Brain microvascular endothelial cell (primary cell): ENCODE measurements at regions not wholly inside any gene's neighbourhood (a gene's known extent, or its start where the extent isn't known, plus 50 kb on each side); places are given as distances from the start of the nearest gene placed in this dataset.

Experiments
- DNase-seq: peaks from one replicate; pipeline ENCODE4 v3.0.0-alpha.2; 2020
- H3K27ac ChIP-seq: fragments of 250-450 bp; sonication (Bioruptor Pico); 2 replicates; pipeline ENCODE4 v1.5.1; 2020; ENCODE audit warnings: mild to moderate bottlenecking, moderate library complexity
- H3K27me3 ChIP-seq: fragments of 250-450 bp; sonication (Bioruptor Pico); replicated peaks from 2 replicates; pipeline ENCODE4 v1.5.1; 2020; ENCODE audit warnings: mild to moderate bottlenecking
- H3K36me3 ChIP-seq: fragments of 250-450 bp; sonication (Bioruptor Pico); replicated peaks from 2 replicates; pipeline ENCODE4 v1.5.1; 2020; ENCODE audit warnings: mild to moderate bottlenecking
- H3K4me3 ChIP-seq: 2 replicates; pipeline ENCODE4 v1.5.1; 2011; ENCODE audit warnings: low read depth, mild to moderate bottlenecking, control low read depth, low read length, moderate library complexity
- CTCF ChIP-seq: IDR thresholded peaks from 2 replicates; pipeline ENCODE4 v1.5.1; 2011; ENCODE audit warnings: low read depth, mild to moderate bottlenecking, moderate library complexity, low read length, control low read depth, inconsistent platforms; ENCODE audit errors: missing control alignments
- in situ Hi-C: cut with HindIII; loops from 2 replicates; pipeline ENCODE4 v1.10.0; 2017; ENCODE audit warnings: low sequenced_read_pairs, low pct_ligation_motif_present

- Histone ChIP-seq H3K27ac (no peak overlapping the region), H3K4me3 (no peak overlapping the region), H3K27me3 (no peaks in the 10 kb centered on the region), H3K36me3 (no peaks in the 10 kb centered on the region)
- no peak for TF ChIP-seq CTCF
- in situ Hi-C loops, result no loop called here
- no peak for DNase-seq
Measured at GRCh38 chr16:26643519-26643918, 423.2 kb upstream of the C16orf82 start.

GRCh38 chr16:26644912-26645543, 421.7 kb upstream of the C16orf82 start:
- Histone ChIP-seq H3K27me3 (no peaks in the 10 kb centered on the region), H3K4me3 (no peak overlapping the region), H3K36me3 (no peaks in the 10 kb centered on the region), H3K27ac (no peak overlapping the region)
- in situ Hi-C loops, result no loop called here
- TF ChIP-seq CTCF, result no peak
- DNase-seq, result no peak

- no peak overlapping the region for H3K4me3 ChIP-seq
- no peak for TF ChIP-seq CTCF
- no peaks in the 10 kb centered on the region for H3K36me3 ChIP-seq
- H3K27me3 ChIP-seq, result no peaks in the 10 kb centered on the region
- no peak for DNase-seq
- in situ Hi-C loops, result no loop called here
- no peak overlapping the region for H3K27ac ChIP-seq
Measured at GRCh38 chr16:26645614-26646013, 421.1 kb upstream of the C16orf82 start.

GRCh38 chr16:26647870-26648269, 418.9 kb upstream of the C16orf82 start:
- no peaks in the 10 kb centered on the region for H3K36me3 ChIP-seq
- H3K27ac ChIP-seq, result no peak overlapping the region
- no peak for DNase-seq
- in situ Hi-C loops, result no loop called here
- no peaks in the 10 kb centered on the region for H3K27me3 ChIP-seq
- H3K4me3 ChIP-seq, result no peak overlapping the region
- TF ChIP-seq CTCF, result no peak

- Histone ChIP-seq H3K4me3 (no peak overlapping the region), H3K27ac (no peak overlapping the region), H3K36me3 (no peaks in the 10 kb centered on the region), H3K27me3 (no peaks in the 10 kb centered on the region)
- no peak for DNase-seq
- TF ChIP-seq CTCF, result no peak
- in situ Hi-C loops, result no loop called here
Measured at GRCh38 chr16:26648851-26649250, 417.9 kb upstream of the C16orf82 start.
